ENCODE measurements at regions not wholly inside any gene's neighbourhood (a gene's known extent, or its start where the extent isn't known, plus 50 kb on each side); places are given as distances from the start of the nearest gene placed in this dataset.

- no peak overlapping the region for H3K4me3 ChIP-seq (ENCODE audit: low read depth, low read length)
- no peak for TF ChIP-seq CTCF (IDR thresholded peaks at IDR 0.05; ENCODE audit: low read depth, low read length)
These were observed 455.7 kb downstream of the GALR1 start for GRCh38 chr18:77705301-77705700.

- TF ChIP-seq CTCF (IDR thresholded peaks at IDR 0.05; ENCODE audit: low read depth, low read length) = no peak
- H3K4me3 ChIP-seq (ENCODE audit: low read depth, low read length) = no peak overlapping the region
These were observed 459.3 kb downstream of the GALR1 start for GRCh38 chr18:77708826-77709506.

GRCh38 chr18:77711096-77711495, 461.4 kb downstream of the GALR1 start:
- H3K4me3 ChIP-seq (ENCODE audit: low read depth, low read length) = no peak overlapping the region
- no peak for TF ChIP-seq CTCF (IDR thresholded peaks at IDR 0.05; ENCODE audit: low read depth, low read length)

GRCh38 chr18:77714716-77715115, 465.1 kb downstream of the GALR1 start:
- H3K4me3 ChIP-seq (ENCODE audit: low read depth, low read length) = no peak overlapping the region
- TF ChIP-seq CTCF (IDR thresholded peaks at IDR 0.05; ENCODE audit: low read depth, low read length) = no peak

- TF ChIP-seq CTCF (IDR thresholded peaks at IDR 0.05; ENCODE audit: low read depth, low read length) = no peak
- H3K4me3 ChIP-seq (ENCODE audit: low read depth, low read length) = no peak overlapping the region
These were observed 466.6 kb downstream of the GALR1 start for GRCh38 chr18:77716282-77716681.

- H3K4me3 ChIP-seq (ENCODE audit: low read depth, low read length) = no peak overlapping the region
- TF ChIP-seq CTCF (IDR thresholded peaks at IDR 0.05; ENCODE audit: low read depth, low read length) = no peak
These were observed 483.8 kb downstream of the GALR1 start for GRCh38 chr18:77733292-77733903.

- TF ChIP-seq CTCF (IDR thresholded peaks at IDR 0.05; ENCODE audit: low read depth, low read length) = no peak
- H3K4me3 ChIP-seq (ENCODE audit: low read depth, low read length) = no peak overlapping the region
These were observed 487.2 kb downstream of the GALR1 start for GRCh38 chr18:77736842-77737241.
